WTC11 (cell line): ENCODE measurements at regions not wholly inside any gene's neighbourhood (a gene's known extent, or its start where the extent isn't known, plus 50 kb on each side); places are given as distances from the start of the nearest gene placed in this dataset.

Experiments used
- NR3C1 ChIP-seq: sonication (generic); formaldehyde crosslinking; conservative IDR thresholded peaks from 2 replicates; pipeline ENCODE4 v1.8.1; 2023; ENCODE audit warnings: low read depth, mild to moderate bottlenecking, missing genetic modification reagents
- TF ChIP-seq, protein P1 (sequence below): fragments of 200-600 bp; IDR thresholded peaks from 2 replicates; pipeline ENCODE4 v1.8.0; 2022; ENCODE audit warnings: antibody characterized with exemption
- TF ChIP-seq, protein P2 (sequence below): sonication (generic); formaldehyde crosslinking; conservative IDR thresholded peaks from 2 replicates; pipeline ENCODE4 v1.8.1; 2022; ENCODE audit warnings: mild to moderate bottlenecking, missing genetic modification reagents
- TF ChIP-seq, protein P3 (sequence below): sonication (generic); formaldehyde crosslinking; IDR thresholded peaks from 2 replicates; pipeline ENCODE4 v1.8.1; 2023; ENCODE audit warnings: mild to moderate bottlenecking, missing genetic modification reagents, moderate library complexity

DNA sequence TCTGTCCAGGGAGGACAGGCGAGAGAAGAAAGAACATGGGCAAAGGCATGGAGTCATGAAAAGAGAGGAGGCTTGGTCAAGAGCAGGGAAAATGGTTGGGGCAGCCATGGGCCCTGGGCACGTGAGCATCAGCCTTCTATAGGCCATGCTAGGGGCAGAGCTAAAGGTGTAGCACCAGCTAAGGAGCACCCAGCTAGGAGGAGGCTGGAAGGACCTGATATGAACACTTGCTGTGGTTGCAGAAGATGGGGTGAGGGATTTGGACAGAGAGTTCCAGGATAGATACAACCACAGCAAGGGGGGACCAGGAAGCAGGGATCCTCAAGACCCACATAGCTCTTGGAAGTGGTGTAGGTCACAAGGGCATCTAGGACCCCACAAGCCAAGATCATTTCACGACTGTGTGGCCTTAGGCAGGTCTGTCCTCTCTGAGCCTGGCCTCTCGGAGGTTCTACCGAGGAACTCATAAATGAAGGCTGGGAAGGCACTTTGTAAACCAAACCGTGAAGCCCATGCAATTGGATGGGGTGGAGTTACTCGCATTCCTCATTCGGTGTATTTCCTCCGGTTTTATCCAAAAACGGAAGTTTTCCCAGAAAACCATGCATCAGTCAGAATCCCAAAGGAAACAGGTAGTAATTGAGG is 74.0 kb upstream of the TOP1 start:
- TF ChIP-seq, protein P1, sequence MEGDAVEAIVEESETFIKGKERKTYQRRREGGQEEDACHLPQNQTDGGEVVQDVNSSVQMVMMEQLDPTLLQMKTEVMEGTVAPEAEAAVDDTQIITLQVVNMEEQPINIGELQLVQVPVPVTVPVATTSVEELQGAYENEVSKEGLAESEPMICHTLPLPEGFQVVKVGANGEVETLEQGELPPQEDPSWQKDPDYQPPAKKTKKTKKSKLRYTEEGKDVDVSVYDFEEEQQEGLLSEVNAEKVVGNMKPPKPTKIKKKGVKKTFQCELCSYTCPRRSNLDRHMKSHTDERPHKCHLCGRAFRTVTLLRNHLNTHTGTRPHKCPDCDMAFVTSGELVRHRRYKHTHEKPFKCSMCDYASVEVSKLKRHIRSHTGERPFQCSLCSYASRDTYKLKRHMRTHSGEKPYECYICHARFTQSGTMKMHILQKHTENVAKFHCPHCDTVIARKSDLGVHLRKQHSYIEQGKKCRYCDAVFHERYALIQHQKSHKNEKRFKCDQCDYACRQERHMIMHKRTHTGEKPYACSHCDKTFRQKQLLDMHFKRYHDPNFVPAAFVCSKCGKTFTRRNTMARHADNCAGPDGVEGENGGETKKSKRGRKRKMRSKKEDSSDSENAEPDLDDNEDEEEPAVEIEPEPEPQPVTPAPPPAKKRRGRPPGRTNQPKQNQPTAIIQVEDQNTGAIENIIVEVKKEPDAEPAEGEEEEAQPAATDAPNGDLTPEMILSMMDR: no peak
- TF ChIP-seq, protein P2, sequence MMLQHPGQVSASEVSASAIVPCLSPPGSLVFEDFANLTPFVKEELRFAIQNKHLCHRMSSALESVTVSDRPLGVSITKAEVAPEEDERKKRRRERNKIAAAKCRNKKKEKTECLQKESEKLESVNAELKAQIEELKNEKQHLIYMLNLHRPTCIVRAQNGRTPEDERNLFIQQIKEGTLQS: no peak
- TF ChIP-seq NR3C1: no peak
- TF ChIP-seq, protein P3, sequence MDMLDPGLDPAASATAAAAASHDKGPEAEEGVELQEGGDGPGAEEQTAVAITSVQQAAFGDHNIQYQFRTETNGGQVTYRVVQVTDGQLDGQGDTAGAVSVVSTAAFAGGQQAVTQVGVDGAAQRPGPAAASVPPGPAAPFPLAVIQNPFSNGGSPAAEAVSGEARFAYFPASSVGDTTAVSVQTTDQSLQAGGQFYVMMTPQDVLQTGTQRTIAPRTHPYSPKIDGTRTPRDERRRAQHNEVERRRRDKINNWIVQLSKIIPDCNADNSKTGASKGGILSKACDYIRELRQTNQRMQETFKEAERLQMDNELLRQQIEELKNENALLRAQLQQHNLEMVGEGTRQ (CRISPR knock-in tag): no peak
